Transverse colon (tissue), 4 donors: ENCODE measurements at regions not wholly inside any gene's neighbourhood (a gene's known extent, or its start where the extent isn't known, plus 50 kb on each side); places are given as distances from the start of the nearest gene placed in this dataset.

Source experiments
- DNase-seq: peaks from one replicate; pipeline ENCODE4 v3.0.0-alpha.2; 2019
- H3K27ac ChIP-seq, 4 donors: fragments of 200-600 bp; sonication (generic); 2 replicates each; pipeline ENCODE4 v1.5.1; 2016 to 2018; ENCODE audit warnings: inconsistent platforms in 4 of 4
- H3K27me3 ChIP-seq: fragments of 200-600 bp; sonication (generic); 2 replicates; pipeline ENCODE4 v1.5.1; 2017; ENCODE audit warnings: inconsistent platforms
- H3K36me3 ChIP-seq, 4 donors: fragments of 200-600 bp; sonication (generic); 2 replicates each; pipeline ENCODE4 v1.5.1; 2017 to 2019; ENCODE audit warnings: inconsistent platforms in 4 of 4
- H3K4me1 ChIP-seq, 4 donors: fragments of 200-600 bp; sonication (generic); 2 replicates each; pipeline ENCODE4 v1.5.1; 2017 to 2020; ENCODE audit warnings: inconsistent platforms in 4 of 4
- H3K4me3 ChIP-seq, 4 donors: fragments of 200-600 bp; sonication (generic); 1 replicate in 1 of 4; 2 replicates in 3 of 4; pipeline versions ENCODE4 v1.5.1 to v1.6.1; 2017 to 2019; ENCODE audit warnings: inconsistent platforms in 4 of 4
- H3K9me3 ChIP-seq, 2 donors: fragments of 200-600 bp; sonication (generic); 2 replicates each; pipeline ENCODE4 v1.5.1; 2017 to 2019; ENCODE audit warnings: inconsistent platforms in 2 of 2
- EP300 ChIP-seq: sonication (generic); formaldehyde crosslinking; IDR thresholded peaks from one replicate; pipeline ENCODE4 v1.6.1; 2017; ENCODE audit warnings: antibody characterized with exemption, low read depth
- POLR2A ChIP-seq: fragments of 450-650 bp; IDR thresholded peaks from one replicate; pipeline ENCODE4 v1.6.1; 2016; ENCODE audit warnings: antibody characterized with exemption, mild to moderate bottlenecking, moderate library complexity
- POLR2AphosphoS5 ChIP-seq, 3 donors: sonication (generic); formaldehyde crosslinking; IDR thresholded peaks; one replicate each; pipeline ENCODE4 v1.6.1; 2016; ENCODE audit warnings: antibody characterized with exemption in 3 of 3
- WGBS, 2 donors: methylation state at CpG; one replicate each; pipeline ENCODE4 v1.1.5; 2018; ENCODE audit warnings: low coverage in 1 of 2; 5-methylcytosine and 5-hydroxymethylcytosine counted together
- in situ Hi-C, 4 donors: fragments of 200-750 bp; cut with MboI; loops; one replicate each; pipeline versions ENCODE4 v1.15.0 to v1.15.1; 2017; ENCODE audit warnings: low sequenced_read_pairs in 3 of 4, low pct_ligation_motif_present in 1 of 4, low pct_unique_long_range_greater_than_20kb in 1 of 4
- intact Hi-C: fragments of 100-400 bp; cut with DNase I; formaldehyde crosslinking; loops from one replicate; pipeline ENCODE4 v1.15.1; 2023; ENCODE audit warnings: low total_unique reads
- TF ChIP-seq, protein P1 (sequence below), 5 experiments: fragments of 200-600 bp in 3 of 5; fragments of 450-650 bp in 2 of 5; sonication (generic) in 3 of 5; IDR thresholded peaks; 1 replicate in 2 of 5; 2 replicates in 3 of 5; pipeline ENCODE4 v1.5.1; 2016 to 2017; ENCODE audit warnings: antibody characterized with exemption in 5 of 5, inconsistent platforms in 3 of 5, mild to moderate bottlenecking in 2 of 5, moderate library complexity in 1 of 5

DNA sequence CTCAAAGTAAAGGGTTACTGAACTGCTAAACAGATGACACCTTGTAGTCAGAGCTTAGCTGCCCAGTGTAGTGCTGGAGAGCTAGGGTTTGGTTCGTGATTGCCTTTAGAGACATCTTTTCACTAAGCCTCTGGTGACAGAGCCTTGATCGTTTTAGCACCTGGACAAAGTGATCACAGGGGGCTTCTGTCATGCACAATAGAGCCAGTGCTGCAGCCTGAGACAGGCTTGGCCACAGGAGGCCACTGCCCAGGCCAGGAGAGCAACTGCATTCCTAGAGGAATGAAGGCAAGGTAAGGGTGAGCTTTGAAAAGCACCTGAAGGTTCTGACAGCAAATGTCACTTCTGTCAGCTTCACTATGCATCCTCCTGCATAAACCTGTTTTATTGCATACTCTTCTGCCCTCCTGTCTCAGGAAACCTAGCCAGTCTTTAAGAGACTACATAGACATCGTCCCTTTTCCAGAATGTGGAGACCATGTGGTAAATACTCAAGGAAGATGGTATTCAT, 122.9 kb downstream of the NPY start:
- in situ Hi-C loops = loop anchor here in 2 of 4 donors (25.0 kb wide), 1 partner anchor 255 kb away; no protein-coding TSS in a partner anchor
- 62 to 63% methylated on average over 1 to 3 of the region's 3 CpGs for WGBS, 2 donors
- no peaks in the 10 kb centered on the region for H3K27me3 ChIP-seq
- no peaks in the 10 kb centered on the region for H3K36me3 ChIP-seq
- DNase-seq = no peak
- TF ChIP-seq POLR2A (no peak), POLR2AphosphoS5 (IDR thresholded peaks at IDR 0.05) (no peak), EP300 (no peak)
- H3K27ac ChIP-seq = no peak overlapping the region
- no peak overlapping the region for H3K4me3 ChIP-seq
- H3K9me3 ChIP-seq = no peaks in the 10 kb centered on the region
- intact Hi-C loops = no loop called here
- no peaks in the 10 kb centered on the region for H3K4me1 ChIP-seq

DNA sequence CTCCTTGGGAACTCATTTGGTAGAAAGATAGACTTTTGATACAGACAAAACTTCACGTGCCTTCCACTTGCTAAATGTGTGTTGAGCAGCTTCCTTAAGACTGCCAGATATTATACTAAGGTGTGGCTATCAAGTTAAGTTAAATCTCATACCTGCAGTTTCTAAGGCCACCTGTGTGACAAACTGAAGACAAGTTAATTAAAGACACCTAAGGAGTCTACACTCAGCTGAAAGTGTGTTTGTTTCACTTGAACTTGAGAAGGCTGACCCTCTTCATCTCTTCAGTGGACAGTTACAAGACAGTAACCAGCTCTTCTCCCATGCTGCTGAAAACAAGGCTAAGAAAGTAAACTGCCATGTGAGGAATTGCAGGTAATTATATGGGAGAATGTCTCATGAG, 124.0 kb downstream of the NPY start:
- 43 to 50% methylated on average over 1 of the region's 1 CpG for WGBS, 2 donors
- no peaks in the 10 kb centered on the region for H3K4me1 ChIP-seq
- no peak for DNase-seq
- H3K4me3 ChIP-seq = no peak overlapping the region
- in situ Hi-C loops (loop anchor here in 2 of 4 donors (25.0 kb wide), 1 partner anchor 254 kb away; no protein-coding TSS in a partner anchor), intact Hi-C loops (no loop called here)
- no peaks in the 10 kb centered on the region for H3K9me3 ChIP-seq
- H3K36me3 ChIP-seq = no peaks in the 10 kb centered on the region
- H3K27ac ChIP-seq = no peak overlapping the region
- H3K27me3 ChIP-seq = no peaks in the 10 kb centered on the region
- TF ChIP-seq EP300 (no peak), POLR2AphosphoS5 (IDR thresholded peaks at IDR 0.05) (no peak), POLR2A (no peak)
- TF ChIP-seq, protein P1, sequence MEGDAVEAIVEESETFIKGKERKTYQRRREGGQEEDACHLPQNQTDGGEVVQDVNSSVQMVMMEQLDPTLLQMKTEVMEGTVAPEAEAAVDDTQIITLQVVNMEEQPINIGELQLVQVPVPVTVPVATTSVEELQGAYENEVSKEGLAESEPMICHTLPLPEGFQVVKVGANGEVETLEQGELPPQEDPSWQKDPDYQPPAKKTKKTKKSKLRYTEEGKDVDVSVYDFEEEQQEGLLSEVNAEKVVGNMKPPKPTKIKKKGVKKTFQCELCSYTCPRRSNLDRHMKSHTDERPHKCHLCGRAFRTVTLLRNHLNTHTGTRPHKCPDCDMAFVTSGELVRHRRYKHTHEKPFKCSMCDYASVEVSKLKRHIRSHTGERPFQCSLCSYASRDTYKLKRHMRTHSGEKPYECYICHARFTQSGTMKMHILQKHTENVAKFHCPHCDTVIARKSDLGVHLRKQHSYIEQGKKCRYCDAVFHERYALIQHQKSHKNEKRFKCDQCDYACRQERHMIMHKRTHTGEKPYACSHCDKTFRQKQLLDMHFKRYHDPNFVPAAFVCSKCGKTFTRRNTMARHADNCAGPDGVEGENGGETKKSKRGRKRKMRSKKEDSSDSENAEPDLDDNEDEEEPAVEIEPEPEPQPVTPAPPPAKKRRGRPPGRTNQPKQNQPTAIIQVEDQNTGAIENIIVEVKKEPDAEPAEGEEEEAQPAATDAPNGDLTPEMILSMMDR (IDR thresholded peaks at IDR 0.05) = no peak

DNA sequence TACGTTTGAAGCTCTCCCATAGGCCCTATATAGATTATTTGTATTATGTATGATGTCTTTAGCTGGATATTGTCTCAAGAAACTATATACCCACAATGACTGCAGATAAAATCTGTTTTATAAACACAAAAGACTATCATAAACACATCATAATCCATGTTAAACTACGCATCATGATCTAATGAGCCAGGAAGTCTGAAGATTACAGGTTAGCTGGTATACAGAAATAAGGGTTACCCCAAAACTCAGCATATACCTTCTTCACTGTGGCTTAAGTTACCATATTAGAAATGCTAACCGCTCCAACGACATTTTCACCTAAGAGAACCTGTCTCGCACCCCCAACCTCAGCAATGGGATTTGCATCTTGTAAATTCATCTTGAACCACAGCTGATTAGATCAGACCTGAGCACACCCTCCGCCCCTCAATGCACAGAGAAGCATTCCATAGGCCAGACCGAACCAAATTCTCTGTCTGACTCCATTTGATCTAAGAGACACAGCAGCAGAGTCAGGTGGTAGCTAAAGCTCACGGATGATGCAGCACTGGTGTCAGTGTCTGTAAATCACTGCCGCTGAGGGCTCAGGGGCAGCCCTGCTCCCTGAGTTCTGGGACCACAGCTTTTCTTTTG, 124.9 kb downstream of the NPY start:
- no peaks in the 10 kb centered on the region for H3K4me1 ChIP-seq
- H3K27ac ChIP-seq = no peak overlapping the region
- TF ChIP-seq EP300 = no peak
- no peak for TF ChIP-seq POLR2AphosphoS5 (IDR thresholded peaks at IDR 0.05)
- TF ChIP-seq, protein P1 (IDR thresholded peaks at IDR 0.05) = no peak
- TF ChIP-seq POLR2A = no peak
- H3K36me3 ChIP-seq = no peaks in the 10 kb centered on the region
- intact Hi-C loops = no loop called here
- in situ Hi-C loops = loop anchor here in 2 of 4 donors (25.0 kb wide), 1 partner anchor 253 kb away; no protein-coding TSS in a partner anchor
- no peak overlapping the region for H3K4me3 ChIP-seq
- WGBS, 2 donors = 82% methylated on average over 8 to 9 of the region's 9 CpGs
- H3K9me3 ChIP-seq = no peaks in the 10 kb centered on the region
- no peak for DNase-seq
- H3K27me3 ChIP-seq = no peaks in the 10 kb centered on the region

DNA sequence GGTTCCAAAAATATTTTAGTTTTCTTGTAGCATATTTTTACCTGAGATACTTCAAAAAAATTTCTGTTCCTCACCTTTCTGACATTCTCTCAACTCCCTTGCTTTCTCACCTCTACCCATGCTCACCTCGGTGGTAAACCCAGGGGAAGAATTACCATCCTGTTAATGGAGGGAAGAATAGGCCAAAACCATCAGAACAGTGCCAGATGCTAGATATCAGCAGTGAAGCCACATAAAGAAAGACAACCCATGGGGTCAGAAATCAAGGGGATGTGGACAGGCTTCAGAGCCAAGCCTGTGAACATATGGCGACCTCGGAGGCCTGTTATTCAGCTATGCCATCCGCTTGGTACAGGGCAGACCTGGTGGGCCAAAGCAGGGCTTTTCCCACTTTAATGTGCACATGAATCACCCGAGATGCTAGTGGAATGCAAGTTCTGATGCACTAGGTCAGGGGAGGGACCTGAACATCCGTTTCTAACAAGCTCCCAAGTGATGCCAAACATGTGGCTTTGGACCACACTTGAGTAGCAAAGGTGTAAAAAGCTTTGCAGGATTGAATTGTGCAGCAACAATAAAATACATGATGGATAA, 125.5 kb downstream of the NPY start:
- Histone ChIP-seq H3K27ac (no peak overlapping the region), H3K36me3 (no peaks in the 10 kb centered on the region), H3K27me3 (no peaks in the 10 kb centered on the region), H3K4me3 (no peak overlapping the region), H3K4me1 (no peaks in the 10 kb centered on the region), H3K9me3 (no peaks in the 10 kb centered on the region)
- WGBS, 2 donors = 76 to 98% methylated on average over 4 to 6 of the region's 6 CpGs
- DNase-seq = no peak
- in situ Hi-C loops (loop anchor here in 2 of 4 donors (25.0 kb wide), 1 partner anchor 253 kb away; no protein-coding TSS in a partner anchor), intact Hi-C loops (no loop called here)
- TF ChIP-seq POLR2A (no peak), EP300 (no peak), POLR2AphosphoS5 (IDR thresholded peaks at IDR 0.05) (no peak)
- TF ChIP-seq, protein P1 (IDR thresholded peaks at IDR 0.05) = no peak
